Karpas-422 (cell line): ENCODE measurements at regions not wholly inside any gene's neighbourhood (a gene's known extent, or its start where the extent isn't known, plus 50 kb on each side); places are given as distances from the start of the nearest gene placed in this dataset.

Experiments used
- DNase-seq: peaks from one replicate; pipeline ENCODE4 v3.0.0-alpha.2; 2015
- H2AFZ ChIP-seq: fragments of 200-600 bp; sonication (generic); 2 replicates; pipeline ENCODE4 v1.6.1; 2014; ENCODE audit warnings: antibody characterized with exemption, low read length, mixed read lengths
- H3K27ac ChIP-seq: fragments of 200-600 bp; sonication (generic); 2 replicates; pipeline ENCODE4 v1.5.1; 2014; ENCODE audit warnings: mild to moderate bottlenecking, low read length, moderate library complexity
- H3K27me3 ChIP-seq: fragments of 200-600 bp; sonication (generic); 2 replicates; pipeline ENCODE4 v1.6.1; 2014; ENCODE audit warnings: low read length, mixed read lengths
- H3K36me3 ChIP-seq: fragments of 200-600 bp; sonication (generic); 2 replicates; pipeline ENCODE4 v1.6.1; 2014; ENCODE audit warnings: low read length, mixed read lengths; ENCODE audit not compliant: insufficient read depth
- H3K4me1 ChIP-seq: fragments of 200-600 bp; sonication (generic); 2 replicates; pipeline ENCODE4 v1.6.1; 2014; ENCODE audit warnings: mild to moderate bottlenecking, low read length, mixed read lengths
- H3K4me2 ChIP-seq: fragments of 200-600 bp; sonication (generic); 2 replicates; pipeline ENCODE4 v1.6.1; 2014; ENCODE audit warnings: low read length, low read depth, mild to moderate bottlenecking; ENCODE audit not compliant: poor library complexity, severe bottlenecking
- H3K4me3 ChIP-seq: fragments of 200-600 bp; sonication (generic); 2 replicates; pipeline ENCODE4 v1.5.1; 2014; ENCODE audit warnings: mild to moderate bottlenecking, antibody characterized with exemption, low read length, mixed read lengths
- H3K79me2 ChIP-seq: fragments of 200-600 bp; sonication (generic); 2 replicates; pipeline ENCODE4 v1.6.1; 2014; ENCODE audit warnings: mild to moderate bottlenecking, low read length, mixed read lengths
- H3K9ac ChIP-seq: fragments of 200-600 bp; sonication (generic); 2 replicates; pipeline ENCODE4 v1.6.0; 2014; ENCODE audit warnings: low read length
- H3K9me2 ChIP-seq: fragments of 200-600 bp; sonication (generic), shearing (Covaris generic); replicated peaks from 2 replicates; pipeline ENCODE4 v1.6.0; 2014; ENCODE audit warnings: mild to moderate bottlenecking, low read length, moderate library complexity; ENCODE audit not compliant: insufficient read depth
- H3K9me3 ChIP-seq: fragments of 300-700, 200-600 bp; sonication (generic); 2 replicates; pipeline ENCODE4 v1.6.1; 2014; ENCODE audit warnings: low read length, mixed read lengths
- H4K20me1 ChIP-seq: fragments of 200-600 bp; sonication (generic); 2 replicates; pipeline ENCODE4 v1.6.1; 2014; ENCODE audit warnings: mild to moderate bottlenecking, antibody characterized with exemption, low read length, low read depth; ENCODE audit not compliant: insufficient read depth

- Histone ChIP-seq H3K79me2 (no peaks in the 10 kb centered on the region), H4K20me1 (no peaks in the 10 kb centered on the region), H2AFZ (no peak overlapping the region), H3K27me3 (no peaks in the 10 kb centered on the region), H3K9ac (no peak overlapping the region), H3K4me1 (no peaks in the 10 kb centered on the region), H3K4me3 (no peak overlapping the region), H3K9me3 (no peaks in the 10 kb centered on the region), H3K9me2 (no peaks in the 10 kb centered on the region), H3K36me3 (no peaks in the 10 kb centered on the region), H3K27ac (no peak overlapping the region), H3K4me2 (no peak overlapping the region)
- DNase-seq = no peak
These were observed 64.1 kb upstream of the RAB18 start for GRCh38 chr10:27440021-27440420.

GRCh38 chr10:27439101-27439500, 65.0 kb upstream of the RAB18 start:
- no peak overlapping the region for H3K27ac ChIP-seq
- no peaks in the 10 kb centered on the region for H4K20me1 ChIP-seq
- H2AFZ ChIP-seq = no peak overlapping the region
- no peaks in the 10 kb centered on the region for H3K79me2 ChIP-seq
- no peak overlapping the region for H3K4me3 ChIP-seq
- no peak overlapping the region for H3K9ac ChIP-seq
- H3K4me2 ChIP-seq = no peak overlapping the region
- H3K36me3 ChIP-seq = no peaks in the 10 kb centered on the region
- H3K9me2 ChIP-seq = no peaks in the 10 kb centered on the region
- no peak for DNase-seq
- H3K4me1 ChIP-seq = no peaks in the 10 kb centered on the region
- no peaks in the 10 kb centered on the region for H3K9me3 ChIP-seq
- no peaks in the 10 kb centered on the region for H3K27me3 ChIP-seq

GRCh38 chr10:27437775-27438174, 66.3 kb upstream of the RAB18 start:
- no peaks in the 10 kb centered on the region for H3K79me2 ChIP-seq

GRCh38 chr10:27436710-27437109, 67.4 kb upstream of the RAB18 start:
- H3K9ac ChIP-seq = no peak overlapping the region
- no peak overlapping the region for H3K4me2 ChIP-seq
- no peak overlapping the region for H3K4me3 ChIP-seq
- no peak overlapping the region for H2AFZ ChIP-seq
- no peak for DNase-seq
- H3K27me3 ChIP-seq = no peaks in the 10 kb centered on the region
- no peaks in the 10 kb centered on the region for H3K79me2 ChIP-seq
- H3K36me3 ChIP-seq = no peaks in the 10 kb centered on the region
- no peak overlapping the region for H3K27ac ChIP-seq
- no peaks in the 10 kb centered on the region for H4K20me1 ChIP-seq
- H3K9me3 ChIP-seq = no peaks in the 10 kb centered on the region
- no peaks in the 10 kb centered on the region for H3K4me1 ChIP-seq
- H3K9me2 ChIP-seq = no peaks in the 10 kb centered on the region

More at GRCh38 chr10:27437775-27438174, 66.3 kb upstream of the RAB18 start:
- no peaks in the 10 kb centered on the region for H3K9me3 ChIP-seq
- no peak overlapping the region for H3K27ac ChIP-seq
- no peaks in the 10 kb centered on the region for H3K27me3 ChIP-seq
- no peak overlapping the region for H3K4me2 ChIP-seq
- H2AFZ ChIP-seq = no peak overlapping the region
- no peak for DNase-seq
- H3K4me1 ChIP-seq = no peaks in the 10 kb centered on the region
- H4K20me1 ChIP-seq = no peaks in the 10 kb centered on the region
- no peak overlapping the region for H3K4me3 ChIP-seq
- no peaks in the 10 kb centered on the region for H3K9me2 ChIP-seq
- no peak overlapping the region for H3K9ac ChIP-seq
- no peaks in the 10 kb centered on the region for H3K36me3 ChIP-seq

- Histone ChIP-seq H3K4me1 (no peaks in the 10 kb centered on the region), H3K36me3 (no peaks in the 10 kb centered on the region), H3K79me2 (no peaks in the 10 kb centered on the region), H2AFZ (no peak overlapping the region), H3K9me3 (no peaks in the 10 kb centered on the region), H3K9ac (no peak overlapping the region), H4K20me1 (no peaks in the 10 kb centered on the region), H3K27me3 (no peaks in the 10 kb centered on the region), H3K4me3 (no peak overlapping the region), H3K9me2 (no peaks in the 10 kb centered on the region), H3K27ac (no peak overlapping the region), H3K4me2 (no peak overlapping the region)
- DNase-seq = no peak
These were observed 70.1 kb upstream of the RAB18 start for GRCh38 chr10:27433976-27434375.

GRCh38 chr10:27426948-27427467, 77.1 kb upstream of the RAB18 start:
- Histone ChIP-seq H2AFZ (no peak overlapping the region), H3K36me3 (no peaks in the 10 kb centered on the region), H3K9me3 (no peaks in the 10 kb centered on the region), H3K4me2 (no peak overlapping the region), H3K9ac (no peak overlapping the region), H3K27me3 (no peaks in the 10 kb centered on the region), H3K27ac (no peak overlapping the region), H3K9me2 (no peaks in the 10 kb centered on the region), H3K4me3 (no peak overlapping the region), H3K4me1 (no peaks in the 10 kb centered on the region), H3K79me2 (no peaks in the 10 kb centered on the region), H4K20me1 (no peaks in the 10 kb centered on the region)
- no peak for DNase-seq

- Histone ChIP-seq H3K9ac (no peak overlapping the region), H4K20me1 (no peaks in the 10 kb centered on the region), H3K36me3 (no peaks in the 10 kb centered on the region), H3K4me3 (no peak overlapping the region), H3K27ac (no peak overlapping the region), H3K79me2 (no peaks in the 10 kb centered on the region), H3K9me3 (no peaks in the 10 kb centered on the region), H3K4me1 (no peaks in the 10 kb centered on the region), H3K9me2 (no peaks in the 10 kb centered on the region), H3K4me2 (no peak overlapping the region), H3K27me3 (no peaks in the 10 kb centered on the region), H2AFZ (no peak overlapping the region)
- no peak for DNase-seq
These were observed 90.2 kb upstream of the RAB18 start for GRCh38 chr10:27413831-27414348.

- DNase-seq = no peak
- no peaks in the 10 kb centered on the region for H3K9me2 ChIP-seq
- H3K4me3 ChIP-seq = no peak overlapping the region
- no peak overlapping the region for H2AFZ ChIP-seq
- H3K27me3 ChIP-seq = no peaks in the 10 kb centered on the region
- H3K79me2 ChIP-seq = no peaks in the 10 kb centered on the region
- H4K20me1 ChIP-seq = no peaks in the 10 kb centered on the region
- no peak overlapping the region for H3K27ac ChIP-seq
- H3K4me2 ChIP-seq = no peak overlapping the region
- no peak overlapping the region for H3K9ac ChIP-seq
- no peaks in the 10 kb centered on the region for H3K36me3 ChIP-seq
- no peaks in the 10 kb centered on the region for H3K4me1 ChIP-seq
- H3K9me3 ChIP-seq = no peaks in the 10 kb centered on the region
These were observed 90.7 kb upstream of the RAB18 start for GRCh38 chr10:27413387-27413786.

- Histone ChIP-seq H3K9ac (no peak overlapping the region), H3K36me3 (no peaks in the 10 kb centered on the region), H3K79me2 (no peaks in the 10 kb centered on the region), H3K27me3 (no peaks in the 10 kb centered on the region), H3K4me1 (no peaks in the 10 kb centered on the region), H3K4me2 (no peak overlapping the region), H3K27ac (no peak overlapping the region), H4K20me1 (no peaks in the 10 kb centered on the region), H3K4me3 (no peak overlapping the region), H3K9me3 (no peaks in the 10 kb centered on the region), H2AFZ (no peak overlapping the region), H3K9me2 (no peaks in the 10 kb centered on the region)
- no peak for DNase-seq
These were observed 94.0 kb upstream of the RAB18 start for GRCh38 chr10:27410153-27410552.
